CD4-positive, alpha-beta memory T cell (primary cell): ENCODE measurements at regions not wholly inside any gene's neighbourhood (a gene's known extent, or its start where the extent isn't known, plus 50 kb on each side); places are given as distances from the start of the nearest gene placed in this dataset.

ENCODE experiments used
- CTCF ChIA-PET: fragments of 350-600 bp; sonication (Branson Sonifier 250); formaldehyde crosslinking; loops from one replicate; lab custom pipeline; 2021; ENCODE audit warnings: inconsistent platforms; ENCODE audit not compliant: partially characterized antibody; lab: Charles Lee
- POLR2A ChIA-PET: fragments of 350-600 bp; sonication (Branson Sonifier 250); formaldehyde crosslinking; loops from one replicate; lab custom pipeline; 2021; ENCODE audit not compliant: partially characterized antibody; lab: Charles Lee
- DNase-seq, 5 donors: peaks; one replicate each; pipeline versions ENCODE4 v3.0.0 to v3.0.0-alpha.2; 2020 to 2022; ENCODE audit warnings: mixed read lengths in 1 of 5
- H3K27ac ChIP-seq: one replicate; pipeline ENCODE4 v1.7.0; 2013; ENCODE audit warnings: low read depth, low read length
- H3K27me3 ChIP-seq: 2 replicates; pipeline ENCODE4 v1.7.0; 2013; ENCODE audit warnings: mild to moderate bottlenecking, low read length, moderate library complexity; ENCODE audit not compliant: insufficient read depth
- H3K36me3 ChIP-seq: 2 replicates; pipeline ENCODE4 v1.7.0; 2013; ENCODE audit warnings: mild to moderate bottlenecking, low read length, moderate library complexity; ENCODE audit not compliant: insufficient read depth
- H3K4me1 ChIP-seq: 2 replicates; pipeline ENCODE4 v1.7.0; 2013; ENCODE audit warnings: mild to moderate bottlenecking, low read length, moderate library complexity; ENCODE audit not compliant: insufficient read depth
- H3K4me3 ChIP-seq, 2 donors: one replicate each; pipeline ENCODE4 v1.7.0; 2013; ENCODE audit warnings: low read length in 2 of 2, mild to moderate bottlenecking in 1 of 2
- H3K9me3 ChIP-seq, 2 donors: one replicate each; pipeline ENCODE4 v1.7.0; 2013; ENCODE audit warnings: low read length in 2 of 2, control low read depth in 1 of 2; ENCODE audit not compliant: control insufficient read depth in 1 of 2
- H3K27ac Mint-ChIP-seq, 7 donors: one replicate each; pipeline ENCODE4 v1.8.0; 2020 to 2021; ENCODE audit warnings: mixed read lengths in 7 of 7, mild to moderate bottlenecking in 6 of 7, inconsistent platforms in 3 of 7, moderate library complexity in 3 of 7
- H3K27me3 Mint-ChIP-seq, 2 donors: one replicate each; pipeline ENCODE4 v1.8.0; 2020 to 2021; ENCODE audit warnings: mixed read lengths in 2 of 2
- H3K36me3 Mint-ChIP-seq, 2 donors: one replicate each; pipeline ENCODE4 v1.8.0; 2020 to 2021; ENCODE audit warnings: mixed read lengths in 2 of 2, inconsistent platforms in 1 of 2, mild to moderate bottlenecking in 1 of 2
- H3K4me1 Mint-ChIP-seq, 4 donors: one replicate each; pipeline ENCODE4 v1.8.0; 2020 to 2021; ENCODE audit warnings: mixed read lengths in 4 of 4, mild to moderate bottlenecking in 1 of 4
- H3K4me3 Mint-ChIP-seq, 8 donors: one replicate each; pipeline ENCODE4 v1.8.0; 2020 to 2021; ENCODE audit warnings: mixed read lengths in 8 of 8, mild to moderate bottlenecking in 7 of 8, moderate library complexity in 6 of 8, inconsistent platforms in 3 of 8
- H3K9me3 Mint-ChIP-seq, 8 donors: one replicate each; pipeline ENCODE4 v1.8.0; 2020 to 2021; ENCODE audit warnings: mixed read lengths in 8 of 8, mild to moderate bottlenecking in 5 of 8, inconsistent platforms in 3 of 8, moderate library complexity in 1 of 8
- intact Hi-C: fragments of 100-400 bp; cut with micrococcal nuclease; formaldehyde crosslinking; loops from one replicate; pipeline ENCODE4 v1.15.1; 2023

DNA sequence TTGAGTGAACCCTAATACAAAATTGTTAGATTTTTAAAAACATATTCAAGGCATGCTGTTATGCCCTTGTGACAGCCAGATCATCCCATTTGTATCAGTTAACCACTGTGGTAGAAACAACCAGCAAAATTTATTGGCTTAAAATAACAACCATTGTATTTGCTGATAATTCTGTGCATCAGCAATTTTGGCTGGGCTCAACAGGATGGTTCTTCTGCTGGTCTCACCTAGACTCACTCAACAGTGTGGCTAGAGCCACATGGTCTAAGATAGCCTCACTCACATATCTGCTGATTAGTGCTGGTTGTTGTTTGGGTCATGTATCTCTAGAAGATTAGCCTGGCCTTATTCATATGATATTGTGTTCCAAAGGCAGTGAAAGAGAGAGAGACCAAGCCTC lies 160.1 kb upstream of the GATA6 start:
- no peak for DNase-seq
- Histone ChIP-seq H3K27me3 (no peaks in the 10 kb centered on the region), H3K36me3 (no peaks in the 10 kb centered on the region), H3K27ac (no peak overlapping the region), H3K9me3 (no peaks in the 10 kb centered on the region), H3K4me3 (no peak overlapping the region), H3K4me1 (no peaks in the 10 kb centered on the region)
- ChIA-PET POLR2A (no interaction called here), CTCF (no interaction called here)
- Mint-ChIP-seq H3K36me3 (no peaks in the 10 kb centered on the region), H3K27me3 (peaks cover 0 to 3% of the 10 kb centered on the region in 2 donors), H3K4me1 (no peaks in the 10 kb centered on the region), H3K9me3 (peaks cover 0 to 27% (median 13%) of the 10 kb centered on the region in 8 donors), H3K4me3 (no peak overlapping the region), H3K27ac (no peak overlapping the region)
- intact Hi-C loops = no loop called here

DNA sequence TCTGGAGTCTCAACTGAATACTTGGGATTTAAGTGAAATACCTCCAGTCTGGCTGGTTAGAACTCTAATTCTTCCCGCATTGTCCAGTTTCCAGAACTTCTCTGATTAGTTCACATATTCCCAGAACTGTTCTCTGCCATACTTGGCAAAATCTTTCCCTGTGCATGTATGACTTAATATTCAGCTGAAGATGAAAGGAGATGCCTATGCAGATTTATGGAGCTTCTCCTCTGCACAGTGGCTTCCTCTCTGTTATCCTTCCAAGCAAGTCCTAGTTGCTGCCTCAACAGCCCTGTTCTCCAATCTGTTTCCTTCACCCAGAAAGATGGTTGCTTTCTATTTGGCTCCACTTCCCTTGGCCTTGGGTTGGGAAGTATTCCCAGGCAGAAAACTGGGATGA lies 155.4 kb upstream of the GATA6 start:
- Mint-ChIP-seq H3K4me3 (no peak overlapping the region), H3K9me3 (peaks cover 3 to 27% (median 12%) of the 10 kb centered on the region in 8 donors), H3K27me3 (peaks cover 3 to 4% of the 10 kb centered on the region in 2 donors), H3K27ac (no peak overlapping the region), H3K4me1 (no peaks in the 10 kb centered on the region), H3K36me3 (no peaks in the 10 kb centered on the region)
- no peak overlapping the region for H3K4me3 ChIP-seq
- H3K27ac ChIP-seq = no peak overlapping the region
- H3K27me3 ChIP-seq = no peaks in the 10 kb centered on the region
- H3K4me1 ChIP-seq = no peaks in the 10 kb centered on the region
- DNase-seq = no peak
- intact Hi-C loops = no loop called here
- ChIA-PET POLR2A (no interaction called here), CTCF (interaction anchor here (1.8 kb wide), 1 partner anchor 16 kb away, joined by 6 read pairs; no protein-coding TSS in a partner anchor)
- no peaks in the 10 kb centered on the region for H3K9me3 ChIP-seq
- no peaks in the 10 kb centered on the region for H3K36me3 ChIP-seq

DNA sequence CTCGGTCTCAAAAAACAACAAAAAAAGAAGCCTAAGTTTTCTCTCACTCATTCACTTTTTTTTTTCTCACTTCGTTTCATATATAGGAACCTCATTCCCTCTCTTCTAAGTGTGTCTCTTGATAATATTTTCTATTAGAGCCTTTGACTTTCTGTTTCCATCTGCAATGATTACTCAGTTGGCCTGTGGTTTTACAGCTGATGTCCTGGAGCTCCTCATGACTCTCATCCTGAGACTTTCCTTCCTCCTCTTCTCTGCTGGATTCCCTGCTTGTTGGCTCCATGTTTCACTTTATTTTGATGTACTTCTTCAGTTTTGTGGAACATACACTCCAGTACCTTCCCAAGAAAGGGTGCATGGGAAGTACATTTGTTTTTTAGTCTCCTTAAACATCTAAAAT lies 154.2 kb upstream of the GATA6 start:
- POLR2A ChIA-PET = no interaction called here
- no peak overlapping the region for H3K27ac ChIP-seq
- CTCF ChIA-PET = interaction anchor here (0.7 kb wide), 1 partner anchor 397 kb away, joined by 4 read pairs; no protein-coding TSS in a partner anchor
- no peak for DNase-seq
- Mint-ChIP-seq H3K27ac (no peak overlapping the region), H3K27me3 (peaks cover 3% of the 10 kb centered on the region in 2 donors), H3K4me1 (no peaks in the 10 kb centered on the region), H3K36me3 (no peaks in the 10 kb centered on the region), H3K9me3 (peaks cover 2 to 25% (median 9%) of the 10 kb centered on the region in 8 donors), H3K4me3 (no peak overlapping the region)
- H3K36me3 ChIP-seq = no peaks in the 10 kb centered on the region
- H3K4me1 ChIP-seq = no peaks in the 10 kb centered on the region
- H3K27me3 ChIP-seq = no peaks in the 10 kb centered on the region
- no peaks in the 10 kb centered on the region for H3K9me3 ChIP-seq
- H3K4me3 ChIP-seq = no peak overlapping the region
- intact Hi-C loops = no loop called here

DNA sequence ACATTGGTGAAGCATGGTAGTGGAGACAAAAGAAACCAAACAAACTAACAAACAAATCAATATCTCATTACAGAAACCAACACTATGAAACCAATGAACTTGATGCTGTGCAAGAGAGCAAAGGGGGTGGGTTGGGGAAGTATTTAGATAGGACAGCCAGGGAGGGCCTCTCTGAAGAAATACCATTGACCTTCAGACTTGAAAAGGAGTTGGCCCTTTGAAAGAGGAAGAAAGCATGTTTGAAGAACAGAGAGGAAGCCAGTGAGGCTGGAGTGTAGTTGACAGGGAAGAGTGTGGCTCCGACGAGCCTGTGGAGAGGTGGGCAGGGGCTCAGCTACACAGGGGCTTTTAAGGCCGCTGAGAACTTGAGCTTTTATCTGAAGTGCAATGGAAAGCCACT lies 151.0 kb upstream of the GATA6 start:
- intact Hi-C loops = no loop called here
- no peaks in the 10 kb centered on the region for H3K9me3 ChIP-seq
- H3K4me1 ChIP-seq = no peaks in the 10 kb centered on the region
- DNase-seq = no peak
- Mint-ChIP-seq H3K4me3 (no peak overlapping the region), H3K9me3 (peaks cover 0 to 14% (median 4%) of the 10 kb centered on the region in 8 donors), H3K36me3 (no peaks in the 10 kb centered on the region), H3K4me1 (no peaks in the 10 kb centered on the region), H3K27ac (no peak overlapping the region), H3K27me3 (peaks cover 3% of the 10 kb centered on the region in 2 donors)
- ChIA-PET CTCF (interaction anchor here (0.7 kb wide), 1 partner anchor 62 kb away, joined by 3 read pairs; no protein-coding TSS in a partner anchor), POLR2A (no interaction called here)
- H3K36me3 ChIP-seq = no peaks in the 10 kb centered on the region
- no peak overlapping the region for H3K27ac ChIP-seq
- no peak overlapping the region for H3K4me3 ChIP-seq
- no peaks in the 10 kb centered on the region for H3K27me3 ChIP-seq

DNA sequence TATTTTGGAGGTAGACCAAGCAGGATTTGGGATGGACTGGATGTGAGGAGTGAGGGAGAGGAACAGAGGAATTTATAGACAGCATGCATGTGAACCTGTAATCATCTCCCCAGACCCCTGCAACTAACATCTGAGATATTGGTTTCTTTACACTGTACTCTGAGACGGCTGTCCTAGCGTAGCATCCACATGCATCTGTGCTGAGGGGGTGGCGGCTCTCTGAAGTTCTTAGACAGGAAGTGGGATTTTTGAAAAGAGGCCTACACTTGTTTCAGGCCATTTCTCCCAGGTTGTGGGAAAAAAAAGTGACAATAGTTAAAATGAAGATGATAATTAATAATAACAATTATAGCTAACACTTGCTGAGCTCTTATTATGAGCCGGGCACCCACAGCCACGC lies 150.2 kb upstream of the GATA6 start:
- Histone ChIP-seq H3K4me1 (no peaks in the 10 kb centered on the region), H3K27ac (no peak overlapping the region), H3K4me3 (no peak overlapping the region), H3K27me3 (no peaks in the 10 kb centered on the region), H3K9me3 (no peaks in the 10 kb centered on the region), H3K36me3 (no peaks in the 10 kb centered on the region)
- Mint-ChIP-seq H3K4me1 (no peaks in the 10 kb centered on the region), H3K27me3 (peaks cover 3% of the 10 kb centered on the region in 2 donors), H3K27ac (no peak overlapping the region), H3K9me3 (peaks cover 0 to 8% (median 0%) of the 10 kb centered on the region in 8 donors), H3K4me3 (no peak overlapping the region), H3K36me3 (no peaks in the 10 kb centered on the region)
- ChIA-PET CTCF (no interaction called here), POLR2A (no interaction called here)
- no peak for DNase-seq
- intact Hi-C loops = no loop called here

DNA sequence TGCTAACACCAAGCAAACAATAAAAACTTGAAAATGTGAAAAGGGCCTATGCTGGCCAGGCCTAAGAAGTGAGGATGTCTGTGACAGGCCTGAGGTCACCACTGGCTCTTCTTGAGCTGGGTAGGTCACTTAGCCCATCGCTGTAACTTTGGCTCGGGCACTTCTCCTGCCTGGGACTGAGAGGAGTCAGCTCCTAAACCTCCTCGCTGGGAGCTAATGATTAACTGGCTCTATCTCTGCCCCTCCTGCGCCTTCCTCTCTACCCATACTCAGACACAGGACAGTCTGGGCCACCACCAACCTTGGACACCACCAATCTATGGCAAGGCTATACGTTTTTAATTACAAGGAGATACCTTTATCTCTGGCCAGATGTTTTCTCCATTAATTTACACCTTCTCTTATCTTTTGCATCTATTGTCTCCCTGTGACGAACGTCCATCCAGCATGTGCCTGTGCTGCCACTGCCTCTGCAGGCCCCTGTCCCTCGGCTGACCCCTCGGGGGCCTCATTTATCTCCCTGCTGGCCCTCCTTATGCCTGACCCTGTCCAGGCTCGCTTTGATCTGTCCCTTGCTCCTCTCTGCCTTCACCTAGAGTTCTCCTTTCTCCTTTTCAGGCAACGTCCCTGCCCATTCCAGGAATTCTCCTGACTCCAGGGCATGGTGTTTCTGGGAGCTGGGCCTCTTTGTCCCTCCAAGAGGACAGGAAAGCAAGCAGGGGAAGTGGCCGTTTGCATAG lies 149.1 kb upstream of the GATA6 start:
- H3K27me3 ChIP-seq = no peaks in the 10 kb centered on the region
- Mint-ChIP-seq H3K36me3 (no peaks in the 10 kb centered on the region), H3K27ac (no peak overlapping the region), H3K4me3 (no peak overlapping the region), H3K4me1 (no peaks in the 10 kb centered on the region), H3K27me3 (peaks cover 3 to 4% of the 10 kb centered on the region in 2 donors), H3K9me3 (peaks cover 0 to 2% (median 0%) of the 10 kb centered on the region in 8 donors)
- no peak overlapping the region for H3K27ac ChIP-seq
- CTCF ChIA-PET = interaction anchor here (1.1 kb wide), 1 partner anchor 22 kb away, joined by 3 read pairs; no protein-coding TSS in a partner anchor
- no peaks in the 10 kb centered on the region for H3K36me3 ChIP-seq
- POLR2A ChIA-PET = no interaction called here
- H3K4me3 ChIP-seq = no peak overlapping the region
- H3K4me1 ChIP-seq = no peaks in the 10 kb centered on the region
- H3K9me3 ChIP-seq = no peaks in the 10 kb centered on the region
- DNase-seq = no peak
- intact Hi-C loops = no loop called here

DNA sequence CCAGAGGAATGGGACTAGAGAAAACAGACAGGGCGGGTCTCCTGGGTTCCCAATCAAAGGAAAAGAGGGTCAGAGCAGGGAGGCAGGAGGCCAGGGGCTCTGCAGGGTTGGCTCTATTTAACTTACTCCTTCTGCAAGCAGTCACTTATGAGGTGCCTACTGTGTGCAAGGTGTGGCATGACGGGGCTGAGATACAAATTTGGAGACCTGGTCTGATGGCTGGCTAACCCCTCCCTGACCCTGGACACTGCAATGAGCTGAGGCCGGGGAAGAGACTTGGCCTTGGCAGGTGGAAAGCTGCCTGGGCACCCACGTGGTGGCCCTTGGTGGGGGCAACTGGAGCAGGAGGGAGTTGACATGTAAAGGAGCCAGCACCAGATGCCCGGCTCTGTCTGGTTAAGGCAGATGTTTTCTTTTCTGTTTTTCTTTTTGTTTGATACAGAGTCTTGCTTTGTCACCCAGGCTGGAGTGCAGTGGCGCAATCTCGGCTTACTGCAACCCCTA lies 148.5 kb upstream of the GATA6 start:
- H3K4me3 Mint-ChIP-seq = no peak overlapping the region
- H3K4me1 Mint-ChIP-seq = no peaks in the 10 kb centered on the region
- no peaks in the 10 kb centered on the region for H3K27me3 ChIP-seq
- no peak overlapping the region for H3K27ac Mint-ChIP-seq
- peaks cover 3 to 6% of the 10 kb centered on the region in 2 donors for H3K27me3 Mint-ChIP-seq
- intact Hi-C loops = no loop called here
- DNase-seq = no peak
- H3K4me1 ChIP-seq = no peaks in the 10 kb centered on the region
- H3K27ac ChIP-seq = no peak overlapping the region
- no peaks in the 10 kb centered on the region for H3K36me3 ChIP-seq
- H3K36me3 Mint-ChIP-seq = no peaks in the 10 kb centered on the region
- H3K9me3 ChIP-seq = no peaks in the 10 kb centered on the region
- ChIA-PET CTCF (interaction anchor here (1.1 kb wide), 1 partner anchor 23 kb away, joined by 3 read pairs; no protein-coding TSS in a partner anchor), POLR2A (no interaction called here)
- H3K4me3 ChIP-seq = no peak overlapping the region
- H3K9me3 Mint-ChIP-seq = peaks cover 0 to 2% (median 0%) of the 10 kb centered on the region in 8 donors
